ENCODE measurements at regions not wholly inside any gene's neighbourhood (a gene's known extent, or its start where the extent isn't known, plus 50 kb on each side); places are given as distances from the start of the nearest gene placed in this dataset.

GRCh38 chr17:27968206-27968732 is 74.2 kb upstream of the NLK start:
- no peak overlapping the region for H3K4me3 Mint-ChIP-seq
- no peaks in the 10 kb centered on the region for H3K36me3 ChIP-seq (ENCODE audit: insufficient read depth)
- peaks cover 10% of the 10 kb centered on the region for H3K4me1 Mint-ChIP-seq

More at GRCh38 chr17:27968206-27968732, 74.2 kb upstream of the NLK start:
- TF ChIP-seq ZNF462 (CRISPR knock-in tag; IDR thresholded peaks at IDR 0.05) (no peak), ZNF114 (CRISPR knock-in tag; IDR thresholded peaks at IDR 0.05) (no peak), POLR2AphosphoS5 (IDR thresholded peaks at IDR 0.05; ENCODE audit: low read depth) (no peak), STAT1 (IDR thresholded peaks at IDR 0.05; ENCODE audit: unreplicated experiment) (no peak), NANOG (IDR thresholded peaks at IDR 0.05; ENCODE audit: borderline replicate concordance) (no peak), ETS1 (IDR thresholded peaks at IDR 0.05) (no peak), ZNF331 (CRISPR knock-in tag; IDR thresholded peaks at IDR 0.05; ENCODE audit: low read depth) (no peak), EZH2 (IDR thresholded peaks at IDR 0.05; ENCODE audit: low read depth, unreplicated experiment) (no peak), EZH2phosphoT487 (IDR thresholded peaks at IDR 0.05; ENCODE audit: unreplicated experiment) (no peak), CREB1 (CRISPR knock-in tag; IDR thresholded peaks at IDR 0.05; ENCODE audit: low read depth) (no peak), JUNB (IDR thresholded peaks at IDR 0.05; ENCODE audit: unreplicated experiment) (no peak)
- TF ChIP-seq, protein P1, sequence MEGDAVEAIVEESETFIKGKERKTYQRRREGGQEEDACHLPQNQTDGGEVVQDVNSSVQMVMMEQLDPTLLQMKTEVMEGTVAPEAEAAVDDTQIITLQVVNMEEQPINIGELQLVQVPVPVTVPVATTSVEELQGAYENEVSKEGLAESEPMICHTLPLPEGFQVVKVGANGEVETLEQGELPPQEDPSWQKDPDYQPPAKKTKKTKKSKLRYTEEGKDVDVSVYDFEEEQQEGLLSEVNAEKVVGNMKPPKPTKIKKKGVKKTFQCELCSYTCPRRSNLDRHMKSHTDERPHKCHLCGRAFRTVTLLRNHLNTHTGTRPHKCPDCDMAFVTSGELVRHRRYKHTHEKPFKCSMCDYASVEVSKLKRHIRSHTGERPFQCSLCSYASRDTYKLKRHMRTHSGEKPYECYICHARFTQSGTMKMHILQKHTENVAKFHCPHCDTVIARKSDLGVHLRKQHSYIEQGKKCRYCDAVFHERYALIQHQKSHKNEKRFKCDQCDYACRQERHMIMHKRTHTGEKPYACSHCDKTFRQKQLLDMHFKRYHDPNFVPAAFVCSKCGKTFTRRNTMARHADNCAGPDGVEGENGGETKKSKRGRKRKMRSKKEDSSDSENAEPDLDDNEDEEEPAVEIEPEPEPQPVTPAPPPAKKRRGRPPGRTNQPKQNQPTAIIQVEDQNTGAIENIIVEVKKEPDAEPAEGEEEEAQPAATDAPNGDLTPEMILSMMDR (conservative IDR thresholded peaks at IDR 0.05; ENCODE audit: low read depth in 2 of 2): no peak
- TF ChIP-seq, protein P2, sequence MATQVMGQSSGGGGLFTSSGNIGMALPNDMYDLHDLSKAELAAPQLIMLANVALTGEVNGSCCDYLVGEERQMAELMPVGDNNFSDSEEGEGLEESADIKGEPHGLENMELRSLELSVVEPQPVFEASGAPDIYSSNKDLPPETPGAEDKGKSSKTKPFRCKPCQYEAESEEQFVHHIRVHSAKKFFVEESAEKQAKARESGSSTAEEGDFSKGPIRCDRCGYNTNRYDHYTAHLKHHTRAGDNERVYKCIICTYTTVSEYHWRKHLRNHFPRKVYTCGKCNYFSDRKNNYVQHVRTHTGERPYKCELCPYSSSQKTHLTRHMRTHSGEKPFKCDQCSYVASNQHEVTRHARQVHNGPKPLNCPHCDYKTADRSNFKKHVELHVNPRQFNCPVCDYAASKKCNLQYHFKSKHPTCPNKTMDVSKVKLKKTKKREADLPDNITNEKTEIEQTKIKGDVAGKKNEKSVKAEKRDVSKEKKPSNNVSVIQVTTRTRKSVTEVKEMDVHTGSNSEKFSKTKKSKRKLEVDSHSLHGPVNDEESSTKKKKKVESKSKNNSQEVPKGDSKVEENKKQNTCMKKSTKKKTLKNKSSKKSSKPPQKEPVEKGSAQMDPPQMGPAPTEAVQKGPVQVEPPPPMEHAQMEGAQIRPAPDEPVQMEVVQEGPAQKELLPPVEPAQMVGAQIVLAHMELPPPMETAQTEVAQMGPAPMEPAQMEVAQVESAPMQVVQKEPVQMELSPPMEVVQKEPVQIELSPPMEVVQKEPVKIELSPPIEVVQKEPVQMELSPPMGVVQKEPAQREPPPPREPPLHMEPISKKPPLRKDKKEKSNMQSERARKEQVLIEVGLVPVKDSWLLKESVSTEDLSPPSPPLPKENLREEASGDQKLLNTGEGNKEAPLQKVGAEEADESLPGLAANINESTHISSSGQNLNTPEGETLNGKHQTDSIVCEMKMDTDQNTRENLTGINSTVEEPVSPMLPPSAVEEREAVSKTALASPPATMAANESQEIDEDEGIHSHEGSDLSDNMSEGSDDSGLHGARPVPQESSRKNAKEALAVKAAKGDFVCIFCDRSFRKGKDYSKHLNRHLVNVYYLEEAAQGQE (IDR thresholded peaks at IDR 0.05; ENCODE audit: unreplicated experiment): no peak
- Histone ChIP-seq H2AFZ (peak overlapping the region; percentile 76; the same call in 1 of the 2 replicates), H3F3A (replicated peaks; ENCODE audit: low read depth) (no peaks in the 10 kb centered on the region), H3K4me3 (no peak overlapping the region), H3K27me3 (ENCODE audit: insufficient read depth) (no peaks in the 10 kb centered on the region), H3K4me2 (no peak overlapping the region), H3K27ac (ENCODE audit: low read depth) (no peak overlapping the region), H4K20me1 (replicated peaks; ENCODE audit: insufficient read depth) (no peaks in the 10 kb centered on the region), H3K79me2 (replicated peaks; ENCODE audit: insufficient read depth) (no peaks in the 10 kb centered on the region), H3K4me1 (ENCODE audit: insufficient read depth) (peaks cover 2% of the 10 kb centered on the region; the same call in 1 of the 2 replicates), H3K9me2 (ENCODE audit: insufficient read depth) (peaks cover 8% of the 10 kb centered on the region; the same call in 1 of the 2 replicates)
- ATAC-seq: no peak
- Mint-ChIP-seq H3K9me3 (no peaks in the 10 kb centered on the region), H3K36me3 (ENCODE audit: low read depth) (no peaks in the 10 kb centered on the region), H3K27ac (no peak overlapping the region), H3K27me3 (ENCODE audit: insufficient read depth, low read depth, poor library complexity) (no peaks in the 10 kb centered on the region)
- no peak for DNase-seq (ENCODE audit: low spot score)
